ENCODE measurements at regions not wholly inside any gene's neighbourhood (a gene's known extent, or its start where the extent isn't known, plus 50 kb on each side); places are given as distances from the start of the nearest gene placed in this dataset.

DNA sequence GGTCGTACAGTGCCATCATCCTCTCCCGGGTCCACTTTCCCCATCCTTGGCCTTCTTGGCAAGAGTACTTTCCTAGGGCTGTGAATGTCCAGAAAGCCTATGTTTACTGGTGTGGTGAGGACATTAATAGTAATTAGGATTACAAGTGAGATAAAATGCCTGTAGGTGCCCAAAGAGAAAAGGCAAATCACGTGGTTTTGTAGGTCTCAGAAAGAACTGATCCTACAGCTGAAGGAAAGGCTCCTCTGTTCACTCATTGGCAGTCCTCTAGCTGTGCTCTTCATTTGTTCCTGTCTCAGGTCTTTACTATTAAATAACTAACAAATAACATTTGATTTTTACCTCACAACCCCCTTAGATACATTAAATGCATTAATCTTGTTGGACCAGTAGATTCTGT is 220.1 kb upstream of the CBLB start:
- no peak for TF ChIP-seq CTCF (IDR thresholded peaks at IDR 0.05; ENCODE audit: control insufficient read depth, extremely low read depth, insufficient read depth)

DNA sequence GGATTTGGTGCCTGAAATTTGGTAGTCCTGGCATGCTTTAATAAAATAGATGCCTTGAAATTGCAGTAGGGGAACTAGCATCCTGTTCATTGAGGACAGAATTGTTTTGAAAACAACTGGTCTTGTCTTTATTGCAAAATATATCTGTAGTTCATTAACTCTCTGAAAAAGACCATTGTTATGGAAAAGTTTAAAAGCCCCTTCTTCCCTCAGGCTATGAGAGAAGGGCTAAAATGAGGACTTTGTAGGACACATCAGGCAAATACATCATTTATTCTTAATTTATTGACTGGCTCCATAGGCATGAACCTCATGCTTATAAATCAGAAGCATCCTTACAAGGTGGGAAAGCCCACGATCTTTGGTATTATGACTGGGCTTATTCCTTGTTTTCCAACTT is 221.0 kb upstream of the CBLB start:
- no peak for TF ChIP-seq CTCF (IDR thresholded peaks at IDR 0.05; ENCODE audit: control insufficient read depth, extremely low read depth, insufficient read depth)
- H3K4me3 ChIP-seq (ENCODE audit: low read depth, low read length), result no peak overlapping the region
- DNase-seq (ENCODE audit: low read depth), result no peak

More for the DNA sequence above, 220.1 kb upstream of the CBLB start:
- DNase-seq (ENCODE audit: low read depth), result no peak
- no peak overlapping the region for H3K4me3 ChIP-seq (ENCODE audit: low read depth, low read length)

GRCh38 chr3:106092792-106093191 is 224.0 kb upstream of the CBLB start:
- no peak overlapping the region for H3K4me3 ChIP-seq (ENCODE audit: low read depth, low read length)
- DNase-seq (ENCODE audit: low read depth), result no peak
- no peak for TF ChIP-seq CTCF (IDR thresholded peaks at IDR 0.05; ENCODE audit: control insufficient read depth, extremely low read depth, insufficient read depth)

DNA sequence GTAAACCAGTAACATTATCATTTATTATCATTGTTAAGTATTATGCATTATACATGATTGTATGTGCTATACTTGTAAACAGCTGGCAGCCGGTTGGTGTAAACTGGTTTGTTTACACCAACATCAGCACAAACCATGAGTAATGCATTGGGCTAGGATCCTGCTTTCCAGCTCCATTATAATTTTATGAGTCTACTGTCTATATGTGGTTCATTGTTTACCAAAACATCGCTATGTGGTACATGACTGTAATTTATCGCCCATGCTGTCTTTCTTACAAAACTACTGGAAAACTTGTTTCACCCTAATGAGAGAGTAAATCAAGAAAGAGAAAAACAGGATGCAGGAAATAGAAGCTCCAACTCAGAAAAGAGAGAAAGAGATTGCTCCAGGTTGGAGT is 224.8 kb upstream of the CBLB start:
- DNase-seq (ENCODE audit: low read depth), result no peak
- no peak overlapping the region for H3K4me3 ChIP-seq (ENCODE audit: low read depth, low read length)
- TF ChIP-seq CTCF (IDR thresholded peaks at IDR 0.05; ENCODE audit: control insufficient read depth, extremely low read depth, insufficient read depth), result no peak

DNA sequence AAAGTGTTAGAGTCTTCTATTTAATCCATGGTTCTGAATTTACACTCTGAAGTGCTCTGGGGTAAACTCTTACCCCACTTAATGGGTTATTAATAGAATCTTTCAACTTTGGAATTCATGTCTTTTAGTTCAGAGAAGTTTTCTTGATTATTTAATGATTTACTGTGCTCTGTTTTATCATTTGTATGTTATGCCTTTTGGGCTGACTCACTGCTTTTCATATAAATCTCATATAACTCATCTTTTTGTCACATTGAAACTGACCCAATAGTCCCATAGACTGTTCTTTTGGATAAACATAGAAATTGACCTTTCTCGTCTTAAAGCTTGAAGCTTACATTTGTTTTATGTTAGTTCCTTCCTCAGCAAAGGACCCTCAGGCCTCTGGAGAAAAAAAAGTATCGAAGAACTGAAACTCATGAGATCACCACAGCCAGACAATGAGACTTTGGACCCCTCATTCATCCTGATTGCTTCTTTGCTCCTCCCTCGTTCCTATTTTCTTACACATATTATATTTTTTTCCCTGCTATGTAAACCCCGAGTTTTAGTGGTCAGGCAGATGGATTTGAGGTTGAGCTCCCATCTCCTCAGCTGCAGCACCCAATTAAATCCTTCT is 229.1 kb upstream of the CBLB start:
- H3K4me3 ChIP-seq (ENCODE audit: low read depth, low read length), result no peak overlapping the region
- no peak for TF ChIP-seq CTCF (IDR thresholded peaks at IDR 0.05; ENCODE audit: control insufficient read depth, extremely low read depth, insufficient read depth)
- no peak for DNase-seq (ENCODE audit: low read depth)

DNA sequence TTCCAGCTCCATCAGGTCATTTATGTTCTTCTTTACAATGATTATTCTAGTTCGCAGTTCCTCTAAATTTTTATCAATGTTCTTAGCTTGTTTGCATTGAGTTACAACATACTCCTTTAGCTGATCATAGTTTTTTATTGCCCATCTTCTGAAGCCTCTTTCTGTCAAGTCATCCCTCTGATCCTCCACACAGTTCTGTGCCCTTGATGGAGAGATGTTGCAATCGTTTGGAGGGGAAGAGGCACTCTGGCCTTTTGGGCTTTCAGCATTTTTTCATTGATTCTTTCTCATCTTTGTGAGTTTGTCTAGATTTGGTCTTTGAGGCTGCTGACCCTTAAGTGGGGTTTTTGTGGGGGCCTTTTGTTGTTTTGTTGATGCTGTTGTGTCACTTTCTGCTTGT is 234.6 kb upstream of the CBLB start:
- no peak for DNase-seq (ENCODE audit: low read depth)
- TF ChIP-seq CTCF (IDR thresholded peaks at IDR 0.05; ENCODE audit: control insufficient read depth, extremely low read depth, insufficient read depth), result no peak
- no peak overlapping the region for H3K4me3 ChIP-seq (ENCODE audit: low read depth, low read length)

- DNase-seq (ENCODE audit: low read depth), result no peak
- TF ChIP-seq CTCF (IDR thresholded peaks at IDR 0.05; ENCODE audit: control insufficient read depth, extremely low read depth, insufficient read depth), result no peak
- no peak overlapping the region for H3K4me3 ChIP-seq (ENCODE audit: low read depth, low read length)
These were observed 235.3 kb upstream of the CBLB start for GRCh38 chr3:106104078-106104477.

Measured in LNCaP clone FGC (cell line).